Glutamatergic neuron (in vitro differentiated cells): ENCODE measurements at regions not wholly inside any gene's neighbourhood (a gene's known extent, or its start where the extent isn't known, plus 50 kb on each side); places are given as distances from the start of the nearest gene placed in this dataset.

Experiments
- DNase-seq: peaks from one replicate; pipeline ENCODE4 v3.0.0; 2022
- H3K27ac Mint-ChIP-seq: one replicate; pipeline ENCODE4 v1.8.0; 2020; ENCODE audit warnings: mild to moderate bottlenecking, mixed read lengths, inconsistent platforms; ENCODE audit not compliant: unreplicated experiment
- H3K27me3 Mint-ChIP-seq: one replicate; pipeline ENCODE4 v1.8.0; 2020; ENCODE audit warnings: mild to moderate bottlenecking, moderate library complexity, mixed read lengths, inconsistent platforms; ENCODE audit not compliant: unreplicated experiment
- H3K36me3 Mint-ChIP-seq: one replicate; pipeline ENCODE4 v1.8.0; 2020; ENCODE audit warnings: mild to moderate bottlenecking, mixed read lengths, inconsistent platforms; ENCODE audit not compliant: unreplicated experiment
- H3K4me1 Mint-ChIP-seq: one replicate; pipeline ENCODE4 v1.8.0; 2020; ENCODE audit warnings: mild to moderate bottlenecking, low read depth, mixed read lengths, inconsistent platforms; ENCODE audit not compliant: unreplicated experiment
- H3K4me3 Mint-ChIP-seq: one replicate; pipeline ENCODE4 v1.8.0; 2020; ENCODE audit warnings: mild to moderate bottlenecking, mixed read lengths, inconsistent platforms; ENCODE audit not compliant: unreplicated experiment
- H3K9me3 Mint-ChIP-seq: one replicate; pipeline ENCODE4 v1.8.0; 2020; ENCODE audit warnings: mild to moderate bottlenecking, moderate library complexity, mixed read lengths, inconsistent platforms; ENCODE audit not compliant: unreplicated experiment
- CTCF ChIP-seq: fragments of 200-600 bp; sonication (generic); IDR thresholded peaks from one replicate; pipeline ENCODE4 v1.5.0; 2021; ENCODE audit not compliant: partially characterized antibody, unreplicated experiment

GRCh38 chr3:113128386-113129015, 82.9 kb upstream of the BOC start:
- H3K9me3 Mint-ChIP-seq = no peaks in the 10 kb centered on the region
- no peak overlapping the region for H3K4me3 Mint-ChIP-seq
- no peaks in the 10 kb centered on the region for H3K36me3 Mint-ChIP-seq
- H3K4me1 Mint-ChIP-seq = no peaks in the 10 kb centered on the region
- H3K27ac Mint-ChIP-seq = no peak overlapping the region
- no peak for TF ChIP-seq CTCF
- no peak for DNase-seq
- no peaks in the 10 kb centered on the region for H3K27me3 Mint-ChIP-seq

- no peak overlapping the region for H3K4me3 Mint-ChIP-seq
- no peaks in the 10 kb centered on the region for H3K36me3 Mint-ChIP-seq
- TF ChIP-seq CTCF = no peak
- no peaks in the 10 kb centered on the region for H3K4me1 Mint-ChIP-seq
- DNase-seq = no peak
- H3K27me3 Mint-ChIP-seq = no peaks in the 10 kb centered on the region
- H3K27ac Mint-ChIP-seq = no peak overlapping the region
- H3K9me3 Mint-ChIP-seq = no peaks in the 10 kb centered on the region
Measured at GRCh38 chr3:113129168-113129567, 82.2 kb upstream of the BOC start.

- H3K4me3 Mint-ChIP-seq = no peak overlapping the region
- H3K36me3 Mint-ChIP-seq = peaks cover 3% of the 10 kb centered on the region
- TF ChIP-seq CTCF = no peak
- no peaks in the 10 kb centered on the region for H3K4me1 Mint-ChIP-seq
- DNase-seq = no peak
- H3K9me3 Mint-ChIP-seq = no peaks in the 10 kb centered on the region
- no peaks in the 10 kb centered on the region for H3K27me3 Mint-ChIP-seq
- no peak overlapping the region for H3K27ac Mint-ChIP-seq
Measured at GRCh38 chr3:113132571-113132996, 78.8 kb upstream of the BOC start.

GRCh38 chr3:113133140-113133539, 78.2 kb upstream of the BOC start:
- no peak overlapping the region for H3K27ac Mint-ChIP-seq
- H3K27me3 Mint-ChIP-seq = no peaks in the 10 kb centered on the region
- TF ChIP-seq CTCF = no peak
- H3K9me3 Mint-ChIP-seq = no peaks in the 10 kb centered on the region
- peaks cover 7% of the 10 kb centered on the region for H3K36me3 Mint-ChIP-seq
- H3K4me3 Mint-ChIP-seq = no peak overlapping the region
- H3K4me1 Mint-ChIP-seq = no peaks in the 10 kb centered on the region
- DNase-seq = no peak

- Mint-ChIP-seq H3K9me3 (no peaks in the 10 kb centered on the region), H3K36me3 (peaks cover 7% of the 10 kb centered on the region), H3K27me3 (no peaks in the 10 kb centered on the region), H3K4me1 (no peaks in the 10 kb centered on the region), H3K4me3 (no peak overlapping the region), H3K27ac (no peak overlapping the region)
- TF ChIP-seq CTCF = no peak
- DNase-seq = no peak
Measured at GRCh38 chr3:113136071-113136470, 75.3 kb upstream of the BOC start.
